Tibial nerve (tissue), 3 donors: ENCODE measurements at regions not wholly inside any gene's neighbourhood (a gene's known extent, or its start where the extent isn't known, plus 50 kb on each side); places are given as distances from the start of the nearest gene placed in this dataset.

Source experiments
- CTCF ChIP-seq, 5 experiments: fragments of 200-600 bp in 3 of 5; fragments of 450-650 bp in 2 of 5; sonication (generic) in 3 of 5; IDR thresholded peaks; one replicate each; pipeline ENCODE4 v1.5.1; 2016 to 2019; ENCODE audit warnings: antibody characterized with exemption in 5 of 5, mild to moderate bottlenecking in 3 of 5, moderate library complexity in 2 of 5
- POLR2A ChIP-seq, 2 donors: fragments of 450-650 bp; IDR thresholded peaks; one replicate each; pipeline ENCODE4 v1.6.1; 2017; ENCODE audit warnings: antibody characterized with exemption in 2 of 2, mild to moderate bottlenecking in 2 of 2, moderate library complexity in 2 of 2

- no peak for TF ChIP-seq CTCF (IDR thresholded peaks at IDR 0.05)
- no peak for TF ChIP-seq POLR2A (IDR thresholded peaks at IDR 0.05)
Observed at GRCh38 chr2:225173909-225174308, 131.6 kb upstream of the DOCK10 start.
